Erythroblast (primary cell): ENCODE measurements at regions not wholly inside any gene's neighbourhood (a gene's known extent, or its start where the extent isn't known, plus 50 kb on each side); places are given as distances from the start of the nearest gene placed in this dataset.

ENCODE experiments used
- GATA1 ChIP-seq: IDR thresholded peaks from 2 replicates; pipeline ENCODE4 v1.6.1; 2011; ENCODE audit warnings: low read depth, mild to moderate bottlenecking, control low read depth, low read length, moderate library complexity
- POLR2A ChIP-seq: IDR thresholded peaks from 2 replicates; pipeline ENCODE4 v1.6.1; 2011; ENCODE audit warnings: mild to moderate bottlenecking, low read length

- TF ChIP-seq POLR2A (no peak), GATA1 (no peak)
Measured at GRCh38 chr13:44758630-44759383, 182.7 kb upstream of the TSC22D1 start.
